ENCODE measurements at regions not wholly inside any gene's neighbourhood (a gene's known extent, or its start where the extent isn't known, plus 50 kb on each side); places are given as distances from the start of the nearest gene placed in this dataset.
"Not testable (repeated sequence)": the region's sequence is repeated elsewhere in the genome, so short reads cannot be mapped to it uniquely, and the experiment has no call there.

GRCh38 chr3:26091626-26092025 is 301.7 kb downstream of the OXSM start:
- H3K27me3 ChIP-seq: no peaks in the 10 kb centered on the region
- TF ChIP-seq POLR2AphosphoS5 (IDR thresholded peaks at IDR 0.05) (no peak), POLR2A (IDR thresholded peaks at IDR 0.05) (no peak), CTCF (IDR thresholded peaks at IDR 0.05) (no peak)
- H3K36me3 ChIP-seq: no peaks in the 10 kb centered on the region
- peak in 1 of 2 donors; percentile 28 for DNase-seq
- H3K9me3 ChIP-seq: peaks cover 9 to 37% (median 14%) of the 10 kb centered on the region in 4 donors
- peaks cover 0 to 11% (median 8%) of the 10 kb centered on the region in 4 donors for H3K4me1 ChIP-seq
- peak overlapping the region in 1 of 5 donors; percentile 25 for H3K27ac ChIP-seq
- 9 to 18% (median 13%) methylated on average over 1 of the region's 1 CpG for WGBS, 5 donors
- no peak overlapping the region for H3K4me3 ChIP-seq
- intact Hi-C loops (cut with DNase I; ENCODE audit: low total_unique reads): no loop called here

GRCh38 chr3:26097111-26097510 is 307.2 kb downstream of the OXSM start:
- DNase-seq; intact Hi-C loops (cut with DNase I; ENCODE audit: low total_unique reads); H3K4me3 ChIP-seq; H3K27me3 ChIP-seq; H3K36me3 ChIP-seq; H3K27ac ChIP-seq: not testable (repeated sequence)
- Histone ChIP-seq H3K9me3 (peaks cover 0 to 27% (median 12%) of the 10 kb centered on the region in 4 donors), H3K4me1 (peaks cover 5 to 15% (median 10%) of the 10 kb centered on the region in 4 donors)
- 90 to 93% (median 92%) methylated on average over 4 of the region's 4 CpGs for WGBS, 5 donors

GRCh38 chr3:26099692-26100091 is 309.8 kb downstream of the OXSM start:
- intact Hi-C loops (cut with DNase I; ENCODE audit: low total_unique reads): no loop called here
- H3K27me3 ChIP-seq: no peaks in the 10 kb centered on the region
- H3K4me3 ChIP-seq: no peak overlapping the region
- peaks cover 9 to 21% (median 13%) of the 10 kb centered on the region in 4 donors for H3K4me1 ChIP-seq
- peak overlapping the region in 1 of 5 donors; percentile 3 for H3K27ac ChIP-seq
- H3K9me3 ChIP-seq: peaks cover 0 to 27% (median 12%) of the 10 kb centered on the region in 4 donors
- no peak for TF ChIP-seq CTCF (IDR thresholded peaks at IDR 0.05)
- no peak for TF ChIP-seq POLR2AphosphoS5 (IDR thresholded peaks at IDR 0.05)
- DNase-seq: peak in 1 of 2 donors; percentile 9
- H3K36me3 ChIP-seq: no peaks in the 10 kb centered on the region

GRCh38 chr3:26100176-26100575 is 310.3 kb downstream of the OXSM start:
- Histone ChIP-seq H3K4me1 (peaks cover 14 to 26% (median 18%) of the 10 kb centered on the region in 4 donors), H3K27me3 (no peaks in the 10 kb centered on the region), H3K27ac (peak overlapping the region in 1 of 5 donors; percentile 3), H3K36me3 (no peaks in the 10 kb centered on the region), H3K4me3 (no peak overlapping the region), H3K9me3 (peaks cover 0 to 27% (median 12%) of the 10 kb centered on the region in 4 donors)
- DNase-seq: no peak
- intact Hi-C loops (cut with DNase I; ENCODE audit: low total_unique reads): no loop called here
- 19 to 42% (median 24%) methylated on average over 1 of the region's 1 CpG for WGBS, 5 donors
- TF ChIP-seq EP300 (IDR thresholded peaks at IDR 0.05): no peak
- TF ChIP-seq CTCF (IDR thresholded peaks at IDR 0.05): no peak

- 67 to 89% (median 79%) methylated on average over 1 of the region's 1 CpG for WGBS, 5 donors
- Histone ChIP-seq H3K36me3 (no peaks in the 10 kb centered on the region), H3K27ac (no peak overlapping the region), H3K27me3 (no peaks in the 10 kb centered on the region), H3K4me3 (no peak overlapping the region), H3K4me1 (peaks cover 17 to 42% (median 27%) of the 10 kb centered on the region in 4 donors), H3K9me3 (peaks cover 0 to 5% (median 1%) of the 10 kb centered on the region in 4 donors)
- TF ChIP-seq POLR2AphosphoS5 (IDR thresholded peaks at IDR 0.05) (no peak), CTCF (IDR thresholded peaks at IDR 0.05) (no peak), POLR2A (IDR thresholded peaks at IDR 0.05) (no peak), EP300 (IDR thresholded peaks at IDR 0.05) (no peak)
- intact Hi-C loops (cut with DNase I; ENCODE audit: low total_unique reads): no loop called here
- DNase-seq: no peak
Measured at GRCh38 chr3:26102376-26102775, 312.5 kb downstream of the OXSM start.

Measured in stomach (tissue), 8 donors.